B cell (primary cell): ENCODE measurements at regions not wholly inside any gene's neighbourhood (a gene's known extent, or its start where the extent isn't known, plus 50 kb on each side); places are given as distances from the start of the nearest gene placed in this dataset.

ENCODE experiments used
- ATAC-seq: fragments of 200-7000 bp; cut with Tn5 transposase; one replicate; pipeline ENCODE4 v1.10.0; 2021; ENCODE audit warnings: low read depth, mild to moderate bottlenecking, moderate number of reproducible peaks, moderate library complexity
- CTCF ChIA-PET: fragments of 350-600 bp; sonication (Branson Sonifier 250); formaldehyde crosslinking; loops from one replicate; lab custom pipeline; 2021; ENCODE audit warnings: antibody characterized with exemption, inconsistent platforms; lab: Charles Lee
- POLR2A ChIA-PET: fragments of 350-600 bp; sonication (Branson Sonifier 250); formaldehyde crosslinking; loops from one replicate; lab custom pipeline; 2021; ENCODE audit warnings: antibody characterized with exemption; lab: Charles Lee
- DNase-seq: peaks from one replicate; pipeline ENCODE4 v3.0.0; 2013
- H2AFZ ChIP-seq: 2 replicates; pipeline ENCODE4 v1.6.1; 2012; ENCODE audit warnings: mild to moderate bottlenecking, low read depth, low read length; ENCODE audit not compliant: insufficient read depth, poor library complexity, severe bottlenecking
- H3K27ac ChIP-seq, 2 donors: 1 replicate in 1 of 2; 2 replicates in 1 of 2; pipeline ENCODE4 v1.5.1; 2012 to 2013; ENCODE audit warnings: low read length in 2 of 2, mild to moderate bottlenecking in 2 of 2, moderate library complexity in 1 of 2
- H3K27me3 ChIP-seq, 4 experiments: fragments of 200-600 bp in 1 of 4; sonication (generic) in 1 of 4; replicated peaks in 1 of 4; 1 replicate in 2 of 4; 2 replicates in 2 of 4; pipeline versions ENCODE4 v1.6.1 to v1.7.0; 2013 to 2016; ENCODE audit warnings: low read length in 3 of 4, mild to moderate bottlenecking in 2 of 4, mixed read lengths in 1 of 4, moderate library complexity in 1 of 4; ENCODE audit not compliant: insufficient read depth in 4 of 4, control insufficient read depth in 3 of 4; ENCODE audit errors: control extremely low read depth in 1 of 4
- H3K36me3 ChIP-seq, 2 experiments: replicated peaks in 1 of 2; 1 replicate in 1 of 2; 2 replicates in 1 of 2; pipeline versions ENCODE4 v1.6.1 to v1.7.1; 2013; ENCODE audit warnings: low read length in 1 of 2; ENCODE audit not compliant: insufficient read depth in 2 of 2, control insufficient read depth in 1 of 2; ENCODE audit errors: control extremely low read depth in 1 of 2, extremely low read depth in 1 of 2
- H3K4me1 ChIP-seq, 2 donors: fragments of 200-600 bp in 1 of 2; sonication (generic) in 1 of 2; 1 replicate in 1 of 2; 2 replicates in 1 of 2; pipeline versions ENCODE4 v1.5.1 to v1.6.1; 2013 to 2017; ENCODE audit warnings: low read length in 2 of 2; ENCODE audit not compliant: control insufficient read depth in 2 of 2, insufficient read depth in 2 of 2
- H3K4me2 ChIP-seq: replicated peaks from 2 replicates; pipeline ENCODE3; 2012; ENCODE audit warnings: mild to moderate bottlenecking, low read depth, low read length; ENCODE audit not compliant: poor library complexity, severe bottlenecking
- H3K4me3 ChIP-seq, 5 experiments: fragments of 200-600 bp in 1 of 5; sonication (generic) in 1 of 5; 1 replicate in 3 of 5; 2 replicates in 2 of 5; pipeline versions ENCODE4 v1.5.1 to v1.7.0; 2011 to 2016; ENCODE audit warnings: low read length in 4 of 5, mild to moderate bottlenecking in 4 of 5, low read depth in 2 of 5, control low read depth in 1 of 5, moderate library complexity in 1 of 5; ENCODE audit not compliant: insufficient read depth in 1 of 5; ENCODE audit errors: control extremely low read depth in 1 of 5, extremely low read depth in 1 of 5
- H3K79me2 ChIP-seq: fragments of 200-600 bp; sonication (generic); one replicate; pipeline ENCODE4 v1.6.0; 2016; ENCODE audit warnings: low read length; ENCODE audit not compliant: control insufficient read depth, insufficient read depth
- H3K9ac ChIP-seq: fragments of 200-600 bp; sonication (generic); 2 replicates; pipeline ENCODE4 v1.6.1; 2017; ENCODE audit warnings: mild to moderate bottlenecking, low read length, moderate library complexity
- H3K9me3 ChIP-seq, 3 donors: one replicate each; pipeline versions ENCODE4 v1.6.1 to v1.7.1; 2013; ENCODE audit warnings: low read length in 2 of 3; ENCODE audit not compliant: control insufficient read depth in 2 of 3, insufficient read depth in 1 of 3; ENCODE audit errors: control extremely low read depth in 1 of 3
- H4K20me1 ChIP-seq: 2 replicates; pipeline ENCODE4 v1.6.0; 2012; ENCODE audit warnings: mild to moderate bottlenecking, low read length; ENCODE audit not compliant: insufficient read depth, control insufficient read depth, poor library complexity, severe bottlenecking
- H3K27ac Mint-ChIP-seq: one replicate; pipeline ENCODE4 v1.8.0; 2021; ENCODE audit warnings: mixed read lengths
- H3K27me3 Mint-ChIP-seq: one replicate; pipeline ENCODE4 v1.8.0; 2021; ENCODE audit warnings: mixed read lengths
- H3K4me1 Mint-ChIP-seq: one replicate; pipeline ENCODE4 v1.8.0; 2021; ENCODE audit warnings: mixed read lengths
- H3K4me3 Mint-ChIP-seq: one replicate; pipeline ENCODE4 v1.8.0; 2021; ENCODE audit warnings: mixed read lengths
- H3K9me3 Mint-ChIP-seq: one replicate; pipeline ENCODE4 v1.8.0; 2022; ENCODE audit warnings: mixed read lengths; ENCODE audit not compliant: insufficient read depth
- EZH2 ChIP-seq: IDR thresholded peaks from 2 replicates; pipeline ENCODE4 v1.6.1; 2012; ENCODE audit warnings: borderline replicate concordance, low read depth, mild to moderate bottlenecking, moderate library complexity, low read length; ENCODE audit not compliant: insufficient read depth, poor library complexity, severe bottlenecking
- WGBS: methylation state at CpG from one replicate; pipeline ENCODE4 v1.1.5; 2013; ENCODE audit warnings: missing lambda C conversion rate; ENCODE audit not compliant: insufficient coverage; 5-methylcytosine and 5-hydroxymethylcytosine counted together
- intact Hi-C: fragments of 100-400 bp; cut with micrococcal nuclease; formaldehyde crosslinking; loops from one replicate; pipeline ENCODE4 v1.10.0; 2022
- TF ChIP-seq, protein P1 (sequence below): fragments of 200-600 bp; IDR thresholded peaks from one replicate; pipeline ENCODE4 v1.8.0; 2022; ENCODE audit warnings: antibody characterized with exemption, mild to moderate bottlenecking

DNA sequence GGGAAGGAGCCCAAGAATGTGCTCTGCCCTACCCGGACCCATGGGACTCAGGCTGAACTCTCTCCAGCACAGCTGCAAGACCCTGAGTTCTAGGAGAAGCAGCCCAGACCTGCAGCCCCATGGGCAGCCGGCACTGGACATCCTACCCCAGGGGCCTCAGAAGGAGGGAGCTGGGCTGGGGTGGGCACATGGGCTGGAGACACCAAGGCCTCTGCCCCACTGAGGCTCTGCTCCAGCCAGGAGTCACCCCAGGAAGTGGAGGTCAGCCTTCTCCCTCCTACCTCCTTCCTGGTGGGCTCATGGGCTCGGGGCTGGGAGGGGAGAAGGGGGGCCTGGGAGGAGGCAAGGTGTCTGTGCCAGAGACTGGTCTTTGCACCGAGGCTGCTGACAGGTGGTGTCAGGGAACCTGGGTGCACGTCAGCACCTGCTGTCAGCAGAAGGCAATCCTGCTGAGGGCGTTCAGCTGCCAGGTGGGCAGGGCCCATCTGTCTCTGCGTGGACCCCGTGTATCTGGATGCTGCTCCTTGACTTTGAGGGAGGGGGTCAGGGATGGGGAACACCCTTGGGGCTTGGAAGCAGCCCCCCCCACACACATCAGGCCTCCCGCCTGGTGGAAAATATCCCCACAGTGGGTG, 95.2 kb downstream of the PDGFA start:
- Mint-ChIP-seq H3K4me1 (no peaks in the 10 kb centered on the region), H3K4me3 (no peak overlapping the region), H3K27ac (no peak overlapping the region), H3K27me3 (no peaks in the 10 kb centered on the region), H3K9me3 (no peaks in the 10 kb centered on the region)
- no peak overlapping the region for H2AFZ ChIP-seq
- ATAC-seq (no peak), DNase-seq (no peak)
- no peaks in the 10 kb centered on the region for H4K20me1 ChIP-seq
- H3K9ac ChIP-seq = no peak overlapping the region
- H3K9me3 ChIP-seq = peaks cover 0 to 12% (median 0%) of the 10 kb centered on the region in 3 donors
- H3K4me1 ChIP-seq = no peaks in the 10 kb centered on the region
- no peaks in the 10 kb centered on the region for H3K27me3 ChIP-seq
- H3K27ac ChIP-seq = no peak overlapping the region
- WGBS = 84% methylated on average over 6 of the region's 9 CpGs
- H3K36me3 ChIP-seq = no peaks in the 10 kb centered on the region
- CTCF ChIA-PET = no interaction called here
- H3K4me2 ChIP-seq = no peak overlapping the region
- TF ChIP-seq EZH2 = no peak
- TF ChIP-seq, protein P1, sequence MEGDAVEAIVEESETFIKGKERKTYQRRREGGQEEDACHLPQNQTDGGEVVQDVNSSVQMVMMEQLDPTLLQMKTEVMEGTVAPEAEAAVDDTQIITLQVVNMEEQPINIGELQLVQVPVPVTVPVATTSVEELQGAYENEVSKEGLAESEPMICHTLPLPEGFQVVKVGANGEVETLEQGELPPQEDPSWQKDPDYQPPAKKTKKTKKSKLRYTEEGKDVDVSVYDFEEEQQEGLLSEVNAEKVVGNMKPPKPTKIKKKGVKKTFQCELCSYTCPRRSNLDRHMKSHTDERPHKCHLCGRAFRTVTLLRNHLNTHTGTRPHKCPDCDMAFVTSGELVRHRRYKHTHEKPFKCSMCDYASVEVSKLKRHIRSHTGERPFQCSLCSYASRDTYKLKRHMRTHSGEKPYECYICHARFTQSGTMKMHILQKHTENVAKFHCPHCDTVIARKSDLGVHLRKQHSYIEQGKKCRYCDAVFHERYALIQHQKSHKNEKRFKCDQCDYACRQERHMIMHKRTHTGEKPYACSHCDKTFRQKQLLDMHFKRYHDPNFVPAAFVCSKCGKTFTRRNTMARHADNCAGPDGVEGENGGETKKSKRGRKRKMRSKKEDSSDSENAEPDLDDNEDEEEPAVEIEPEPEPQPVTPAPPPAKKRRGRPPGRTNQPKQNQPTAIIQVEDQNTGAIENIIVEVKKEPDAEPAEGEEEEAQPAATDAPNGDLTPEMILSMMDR = no peak
- POLR2A ChIA-PET = no interaction called here
- H3K79me2 ChIP-seq = no peaks in the 10 kb centered on the region
- no peak overlapping the region for H3K4me3 ChIP-seq
- intact Hi-C loops = no loop called here

DNA sequence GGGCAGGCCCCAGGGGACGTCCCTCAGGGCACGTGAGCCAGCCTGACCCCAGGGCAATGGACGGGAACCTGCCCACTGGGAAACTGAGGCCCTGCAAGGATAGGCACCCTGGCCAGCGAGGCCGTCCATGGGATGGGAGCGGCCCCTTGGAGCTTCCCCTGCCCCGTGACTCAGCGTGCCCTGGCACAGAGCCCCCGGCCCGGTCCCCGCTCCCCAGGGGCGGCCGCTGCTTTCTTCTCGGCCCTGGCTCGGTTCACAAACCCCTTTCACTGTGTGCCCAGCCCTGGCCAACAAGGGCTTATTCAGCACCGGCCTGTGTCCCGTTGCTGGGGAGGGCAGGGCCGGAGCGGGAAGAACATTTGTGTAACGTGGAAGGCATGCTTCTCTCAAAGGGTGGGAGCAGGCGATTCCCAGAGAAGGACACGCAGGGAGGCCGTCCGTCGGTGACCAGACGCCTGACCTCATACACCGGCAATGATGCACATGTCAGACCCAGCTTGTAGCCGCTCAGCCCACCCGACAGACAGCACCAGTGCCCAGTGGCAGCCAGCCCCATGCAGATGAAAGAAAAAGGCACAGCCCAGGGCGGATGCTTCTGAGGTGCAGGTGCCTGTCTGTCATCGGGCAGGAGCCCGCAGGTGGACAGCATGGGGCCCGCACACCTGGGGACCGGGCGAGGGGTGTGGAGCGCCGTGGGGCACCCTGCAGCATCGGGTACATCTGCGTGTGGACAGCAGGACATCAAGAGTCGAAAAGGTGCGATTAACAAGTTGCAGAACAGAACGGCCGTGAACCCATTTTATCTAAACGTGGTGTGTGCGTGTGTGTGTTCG, 94.5 kb downstream of the PDGFA start:
- DNase-seq (no peak), ATAC-seq (no peak)
- Histone ChIP-seq H3K27me3 (no peaks in the 10 kb centered on the region), H4K20me1 (no peaks in the 10 kb centered on the region), H3K4me2 (no peak overlapping the region), H3K4me3 (no peak overlapping the region), H3K9me3 (peaks cover 0 to 12% (median 0%) of the 10 kb centered on the region in 3 donors), H2AFZ (no peak overlapping the region), H3K36me3 (no peaks in the 10 kb centered on the region), H3K9ac (no peak overlapping the region), H3K79me2 (no peaks in the 10 kb centered on the region), H3K27ac (no peak overlapping the region), H3K4me1 (no peaks in the 10 kb centered on the region)
- no peaks in the 10 kb centered on the region for H3K27me3 Mint-ChIP-seq
- ChIA-PET CTCF (no interaction called here), POLR2A (no interaction called here)
- TF ChIP-seq, protein P1 = no peak
- TF ChIP-seq EZH2 = no peak
- H3K4me1 Mint-ChIP-seq = no peaks in the 10 kb centered on the region
- no peak overlapping the region for H3K4me3 Mint-ChIP-seq
- intact Hi-C loops = no loop called here
- no peak overlapping the region for H3K27ac Mint-ChIP-seq
- no peaks in the 10 kb centered on the region for H3K9me3 Mint-ChIP-seq
- WGBS = 95% methylated on average over 42 of the region's 46 CpGs
